D721Med (cell line): ENCODE measurements at regions not wholly inside any gene's neighbourhood (a gene's known extent, or its start where the extent isn't known, plus 50 kb on each side); places are given as distances from the start of the nearest gene placed in this dataset.
"Not testable (repeated sequence)": the region's sequence is repeated elsewhere in the genome, so short reads cannot be mapped to it uniquely, and the experiment has no call there.

Experiments used
- DNase-seq: peaks from one replicate; pipeline ENCODE4 v3.0.0; 2011; ENCODE audit warnings: low spot score; ENCODE audit not compliant: insufficient read length
- FAIRE-seq: peaks from 2 replicates; lab custom pipeline; 2011; peaks lifted over from hg19 to GRCh38; lab: Jason Lieb, UNC
- TF ChIP-seq, protein P1 (sequence below): IDR thresholded peaks from 2 replicates; pipeline ENCODE4 v1.5.1; 2012; ENCODE audit warnings: mild to moderate bottlenecking, control low read depth; ENCODE audit not compliant: insufficient read depth; ENCODE audit errors: missing control alignments

- no peak for DNase-seq
- TF ChIP-seq, protein P1, sequence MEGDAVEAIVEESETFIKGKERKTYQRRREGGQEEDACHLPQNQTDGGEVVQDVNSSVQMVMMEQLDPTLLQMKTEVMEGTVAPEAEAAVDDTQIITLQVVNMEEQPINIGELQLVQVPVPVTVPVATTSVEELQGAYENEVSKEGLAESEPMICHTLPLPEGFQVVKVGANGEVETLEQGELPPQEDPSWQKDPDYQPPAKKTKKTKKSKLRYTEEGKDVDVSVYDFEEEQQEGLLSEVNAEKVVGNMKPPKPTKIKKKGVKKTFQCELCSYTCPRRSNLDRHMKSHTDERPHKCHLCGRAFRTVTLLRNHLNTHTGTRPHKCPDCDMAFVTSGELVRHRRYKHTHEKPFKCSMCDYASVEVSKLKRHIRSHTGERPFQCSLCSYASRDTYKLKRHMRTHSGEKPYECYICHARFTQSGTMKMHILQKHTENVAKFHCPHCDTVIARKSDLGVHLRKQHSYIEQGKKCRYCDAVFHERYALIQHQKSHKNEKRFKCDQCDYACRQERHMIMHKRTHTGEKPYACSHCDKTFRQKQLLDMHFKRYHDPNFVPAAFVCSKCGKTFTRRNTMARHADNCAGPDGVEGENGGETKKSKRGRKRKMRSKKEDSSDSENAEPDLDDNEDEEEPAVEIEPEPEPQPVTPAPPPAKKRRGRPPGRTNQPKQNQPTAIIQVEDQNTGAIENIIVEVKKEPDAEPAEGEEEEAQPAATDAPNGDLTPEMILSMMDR, result no peak
- FAIRE-seq, result no peak
Measured at GRCh38 chr10:8311526-8312070, 257.1 kb downstream of the GATA3 start.

DNA sequence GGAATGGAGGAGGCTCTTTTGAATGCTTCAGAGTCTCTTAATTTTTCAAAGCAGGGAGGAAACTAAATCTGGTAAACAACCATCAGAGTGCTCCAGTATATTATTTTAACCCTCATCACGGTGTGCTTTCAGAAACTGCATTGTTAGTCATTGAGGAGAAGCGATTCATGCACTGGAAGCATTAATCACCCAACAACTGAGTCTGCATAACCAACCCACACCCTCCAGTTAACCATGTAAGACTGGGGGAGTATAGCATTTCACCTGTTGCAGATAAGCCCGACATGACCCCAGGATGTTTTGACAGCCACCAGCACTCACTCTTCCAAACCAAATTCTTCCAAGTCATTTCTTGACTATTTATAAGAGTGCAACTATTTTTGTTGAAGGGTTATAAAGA, 257.6 kb downstream of the GATA3 start:
- DNase-seq (no peak), FAIRE-seq (no peak)
- TF ChIP-seq, protein P1, result no peak

DNA sequence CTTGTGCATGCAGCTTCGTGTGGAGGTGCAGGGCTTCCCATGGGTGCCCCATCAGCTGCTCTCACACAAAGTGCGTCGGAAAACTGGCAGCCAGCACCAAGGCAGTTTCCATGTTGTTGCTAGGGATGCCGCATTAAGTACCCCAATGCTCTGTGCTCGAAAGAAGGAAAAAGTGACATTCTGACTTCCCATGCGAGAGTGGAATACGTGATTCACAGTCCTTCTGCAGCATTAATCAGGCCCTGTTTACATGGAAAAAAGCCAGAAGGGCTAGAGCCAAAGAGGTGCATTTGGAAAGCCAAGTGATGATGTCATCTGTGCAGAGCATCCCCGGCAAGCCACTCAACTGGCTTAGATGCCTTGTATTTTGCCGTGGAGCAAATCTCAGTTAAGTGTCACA, 258.3 kb downstream of the GATA3 start:
- DNase-seq (no peak), FAIRE-seq (no peak)
- TF ChIP-seq, protein P1, result no peak

DNA sequence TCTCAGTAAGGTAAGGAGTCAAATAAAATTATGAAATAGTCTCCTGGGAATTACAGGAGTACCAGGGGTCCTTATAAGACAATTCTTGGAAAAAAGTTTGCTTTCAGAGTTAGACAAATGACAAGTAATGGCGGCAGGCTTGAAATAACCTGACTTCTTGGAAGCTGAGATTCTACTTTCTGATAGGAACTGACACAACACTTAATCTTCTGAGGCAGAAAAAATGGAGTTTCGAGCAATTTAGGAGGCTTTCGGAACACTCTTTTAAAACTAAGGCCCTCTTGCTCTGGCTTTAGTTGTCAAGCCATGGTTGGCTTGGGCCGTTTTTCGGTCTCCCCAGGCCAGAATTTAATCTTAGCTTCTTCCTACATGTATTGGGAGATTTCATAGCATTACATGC, 260.0 kb downstream of the GATA3 start:
- TF ChIP-seq, protein P1, result no peak
- no peak for FAIRE-seq

GRCh38 chr10:8315619-8316021, 261.1 kb downstream of the GATA3 start:
- FAIRE-seq (no peak), DNase-seq (no peak)
- TF ChIP-seq, protein P1, result no peak

More for the DNA sequence above, 260.0 kb downstream of the GATA3 start:
- DNase-seq, result no peak

DNA sequence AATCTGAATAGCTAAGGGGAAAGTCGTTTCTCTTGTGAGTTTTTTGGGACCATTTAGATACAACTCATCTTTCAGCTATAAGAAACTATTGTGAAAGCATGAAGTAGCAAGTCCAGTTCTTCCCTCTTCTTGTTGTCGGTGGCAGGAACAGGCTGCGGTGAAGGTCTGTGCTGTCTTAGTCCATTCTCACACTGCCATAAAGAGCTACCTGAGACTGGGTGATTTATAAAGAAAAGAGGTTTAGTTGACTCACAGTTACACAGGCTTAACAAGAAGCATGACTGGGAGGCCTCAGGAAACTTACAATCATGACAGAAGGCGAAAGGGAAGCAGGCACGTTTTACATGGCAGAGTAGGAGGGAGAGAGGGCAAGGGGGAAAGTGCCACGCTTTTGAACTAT, 261.8 kb downstream of the GATA3 start:
- DNase-seq (no peak), FAIRE-seq (no peak)
- TF ChIP-seq, protein P1, result no peak

DNA sequence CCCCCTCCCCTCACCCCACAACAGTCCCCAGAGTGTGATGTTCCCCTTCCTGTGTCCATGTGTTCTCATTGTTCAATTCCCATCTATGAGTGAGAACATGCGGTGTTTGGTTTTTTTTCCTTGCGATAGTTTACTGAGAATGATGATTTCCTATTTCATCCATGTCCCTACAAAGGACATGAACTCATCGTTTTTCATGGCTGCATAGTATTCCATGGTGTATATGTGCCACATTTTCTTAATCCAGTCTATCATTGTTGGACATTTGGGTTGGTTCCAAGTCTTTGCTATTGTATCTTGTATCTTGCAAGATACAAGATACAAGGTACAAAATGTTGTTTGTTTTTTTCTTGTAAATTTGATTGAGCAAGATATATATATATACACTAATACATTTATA, 263.9 kb downstream of the GATA3 start:
- FAIRE-seq, DNase-seq: not testable (repeated sequence)

DNA sequence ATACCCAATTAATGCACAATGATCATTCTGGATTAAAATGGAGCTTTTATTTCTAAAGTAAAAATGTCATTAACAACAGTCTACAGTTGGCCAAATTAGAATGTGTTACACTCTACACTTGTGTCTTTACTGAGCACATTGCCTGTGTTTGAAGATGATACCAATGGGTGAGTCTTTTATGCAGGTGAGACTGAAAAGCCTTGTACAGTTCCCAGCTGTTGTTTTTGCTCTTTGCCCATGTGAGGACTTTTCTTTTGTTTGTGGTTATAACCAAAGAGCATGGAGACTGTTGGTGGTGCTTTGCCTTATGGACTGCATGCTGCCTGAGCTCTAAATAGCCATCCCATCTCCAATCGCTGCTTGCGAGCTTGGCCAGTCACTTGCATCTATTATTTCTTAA, 264.5 kb downstream of the GATA3 start:
- DNase-seq (no peak), FAIRE-seq (no peak)
- TF ChIP-seq, protein P1, result no peak
